ENCODE measurements at regions not wholly inside any gene's neighbourhood (a gene's known extent, or its start where the extent isn't known, plus 50 kb on each side); places are given as distances from the start of the nearest gene placed in this dataset.

DNA sequence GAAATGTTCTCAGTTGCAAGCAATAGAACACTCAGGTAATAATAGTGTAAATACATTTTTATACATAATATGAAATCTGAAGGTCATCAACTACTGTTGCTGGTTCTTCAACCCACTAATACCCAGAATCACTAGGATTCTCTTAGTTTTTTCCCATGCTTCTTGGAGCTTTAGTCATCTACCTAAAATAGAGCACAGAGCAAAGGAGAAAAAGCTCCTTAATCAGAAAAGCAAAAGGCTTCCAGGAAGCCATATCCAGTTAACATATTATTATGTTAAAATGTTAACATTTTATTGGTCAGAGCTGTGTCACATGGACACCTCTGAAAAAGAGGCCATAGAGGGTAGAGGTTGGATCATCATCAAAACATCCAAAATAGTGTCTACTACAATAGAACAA lies 57.0 kb downstream of the CCER1 start:
- TF ChIP-seq, protein P1, sequence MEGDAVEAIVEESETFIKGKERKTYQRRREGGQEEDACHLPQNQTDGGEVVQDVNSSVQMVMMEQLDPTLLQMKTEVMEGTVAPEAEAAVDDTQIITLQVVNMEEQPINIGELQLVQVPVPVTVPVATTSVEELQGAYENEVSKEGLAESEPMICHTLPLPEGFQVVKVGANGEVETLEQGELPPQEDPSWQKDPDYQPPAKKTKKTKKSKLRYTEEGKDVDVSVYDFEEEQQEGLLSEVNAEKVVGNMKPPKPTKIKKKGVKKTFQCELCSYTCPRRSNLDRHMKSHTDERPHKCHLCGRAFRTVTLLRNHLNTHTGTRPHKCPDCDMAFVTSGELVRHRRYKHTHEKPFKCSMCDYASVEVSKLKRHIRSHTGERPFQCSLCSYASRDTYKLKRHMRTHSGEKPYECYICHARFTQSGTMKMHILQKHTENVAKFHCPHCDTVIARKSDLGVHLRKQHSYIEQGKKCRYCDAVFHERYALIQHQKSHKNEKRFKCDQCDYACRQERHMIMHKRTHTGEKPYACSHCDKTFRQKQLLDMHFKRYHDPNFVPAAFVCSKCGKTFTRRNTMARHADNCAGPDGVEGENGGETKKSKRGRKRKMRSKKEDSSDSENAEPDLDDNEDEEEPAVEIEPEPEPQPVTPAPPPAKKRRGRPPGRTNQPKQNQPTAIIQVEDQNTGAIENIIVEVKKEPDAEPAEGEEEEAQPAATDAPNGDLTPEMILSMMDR (conservative IDR thresholded peaks at IDR 0.05 in 1 of 2, IDR thresholded peaks at IDR 0.05 in 1 of 2; ENCODE audit: low read depth in 1 of 2, low read length in 2 of 2), result no peak
- no peak for TF ChIP-seq EZH2 (IDR thresholded peaks at IDR 0.05; ENCODE audit: low read length, missing control alignments)
